GM12865 (cell line): ENCODE measurements at regions not wholly inside any gene's neighbourhood (a gene's known extent, or its start where the extent isn't known, plus 50 kb on each side); places are given as distances from the start of the nearest gene placed in this dataset.
"Not testable (repeated sequence)": the region's sequence is repeated elsewhere in the genome, so short reads cannot be mapped to it uniquely, and the experiment has no call there.

Source experiments
- DNase-seq: peaks from one replicate; pipeline ENCODE4 v3.0.0; 2010; ENCODE audit warnings: low read depth
- H3K4me3 ChIP-seq: 2 replicates; pipeline ENCODE4 v1.5.1; 2011; ENCODE audit warnings: mild to moderate bottlenecking, low read depth, low read length, control low read depth
- CTCF ChIP-seq: IDR thresholded peaks from 2 replicates; pipeline ENCODE4 v1.5.1; 2011; ENCODE audit warnings: low read length, control low read depth, low read depth, inconsistent platforms; ENCODE audit not compliant: insufficient read depth; ENCODE audit errors: missing control alignments

DNA sequence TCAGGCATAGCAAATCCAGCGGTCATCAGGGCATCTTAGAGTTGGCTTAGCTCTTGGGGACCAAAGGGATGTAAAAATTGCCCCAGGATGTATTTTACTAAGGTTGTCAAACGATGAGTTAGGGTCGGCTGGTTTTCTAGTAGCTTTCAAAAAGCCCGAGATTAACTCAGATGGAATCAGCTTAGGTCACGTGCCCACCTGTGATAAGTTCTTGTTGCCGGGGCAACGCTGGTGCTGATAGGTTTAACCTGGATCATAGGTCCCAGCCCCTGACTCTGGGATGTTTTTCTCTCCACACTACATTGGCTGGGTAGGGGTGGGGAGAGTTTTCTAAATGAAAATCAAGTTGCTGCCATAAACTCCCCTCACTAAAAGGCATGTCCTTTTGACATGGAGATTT, 257.3 kb upstream of the SULF2 start:
- no peak overlapping the region for H3K4me3 ChIP-seq
- TF ChIP-seq CTCF: no peak
- DNase-seq: no peak

GRCh38 chr20:48041078-48041780, 255.9 kb upstream of the SULF2 start:
- no peak for TF ChIP-seq CTCF
- H3K4me3 ChIP-seq: no peak overlapping the region
- no peak for DNase-seq

DNA sequence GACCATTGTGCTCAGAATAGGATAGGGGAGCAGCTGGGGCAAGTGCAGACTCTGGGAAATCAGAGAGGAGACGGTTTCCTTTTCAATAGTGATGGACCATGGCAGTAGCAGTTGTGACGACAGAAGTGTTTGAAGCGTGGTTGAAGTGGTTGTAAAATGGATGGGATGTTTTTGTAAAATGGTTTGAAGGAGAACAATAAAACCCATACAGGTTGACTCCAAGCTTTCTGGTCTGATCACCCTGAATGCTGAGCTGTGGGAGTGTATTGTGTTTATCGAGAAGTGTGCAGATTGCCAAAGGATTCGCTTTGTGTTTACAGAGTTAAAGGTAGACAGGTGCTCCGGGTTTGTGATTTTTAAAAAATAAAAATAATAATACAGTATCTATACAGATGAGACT, 255.2 kb upstream of the SULF2 start:
- H3K4me3 ChIP-seq: no peak overlapping the region
- TF ChIP-seq CTCF: no peak
- no peak for DNase-seq

- H3K4me3 ChIP-seq: no peak overlapping the region
- no peak for TF ChIP-seq CTCF
- DNase-seq: no peak
Measured at GRCh38 chr20:48040051-48040450, 254.8 kb upstream of the SULF2 start.

DNA sequence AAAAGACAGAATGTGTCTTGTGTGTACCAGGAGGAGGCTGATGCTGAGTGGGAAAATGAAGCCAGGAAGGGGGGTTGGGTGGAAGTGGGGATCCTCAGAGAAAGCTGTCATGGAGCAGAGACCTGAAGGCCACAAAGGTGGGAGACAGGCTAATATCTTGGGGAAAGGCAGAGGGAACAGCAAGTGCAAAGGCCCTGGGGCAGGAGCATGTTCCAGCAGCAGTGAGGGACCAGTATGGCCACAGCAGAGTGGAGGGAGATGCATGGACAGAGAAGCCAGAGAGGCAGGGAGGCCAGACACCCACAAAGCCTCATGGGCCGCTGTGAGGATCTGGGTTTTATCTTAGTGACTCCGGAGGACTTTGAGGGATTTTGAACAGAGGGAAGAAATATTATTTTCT, 254.2 kb upstream of the SULF2 start:
- H3K4me3 ChIP-seq: no peak overlapping the region
- DNase-seq: no peak
- TF ChIP-seq CTCF: no peak

- TF ChIP-seq CTCF: no peak
- DNase-seq: no peak
- no peak overlapping the region for H3K4me3 ChIP-seq
Measured at GRCh38 chr20:48038713-48039112, 253.4 kb upstream of the SULF2 start.

DNA sequence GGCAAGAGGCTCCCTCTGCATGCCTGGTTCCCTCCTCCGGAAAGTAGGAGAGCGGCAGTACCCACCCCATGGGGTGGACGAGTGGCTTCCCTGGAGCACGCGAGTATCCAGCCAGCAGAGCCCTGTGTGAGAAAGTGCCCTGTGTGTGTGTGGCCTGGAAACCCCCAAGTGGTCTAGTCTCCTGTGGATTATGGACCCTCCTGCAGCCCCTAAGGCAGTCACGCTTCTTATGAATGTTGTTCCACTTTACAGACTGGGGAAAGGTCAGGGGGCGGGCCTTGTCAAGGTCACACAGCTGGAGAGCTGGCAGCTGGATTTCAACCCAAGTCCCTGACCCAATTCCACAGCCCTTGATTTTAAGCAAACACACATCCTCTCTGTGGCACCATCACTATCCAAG, 252.5 kb upstream of the SULF2 start:
- H3K4me3 ChIP-seq, DNase-seq: not testable (repeated sequence)
